H1 (cell line): ENCODE measurements at regions not wholly inside any gene's neighbourhood (a gene's known extent, or its start where the extent isn't known, plus 50 kb on each side); places are given as distances from the start of the nearest gene placed in this dataset.
A peak's percentile ranks its signal among the peaks of the same experiment; 100 is the strongest.

Experiments
- CTCF ChIA-PET: fragments of 300-600 bp; sonication (Branson Sonifier 250); formaldehyde crosslinking; loops from one replicate; lab custom pipeline; 2021; ENCODE audit not compliant: partially characterized antibody; lab: Charles Lee
- POLR2A ChIA-PET: fragments of 300-600 bp; sonication (Branson Sonifier 250); formaldehyde crosslinking; loops from one replicate; lab custom pipeline; 2021; ENCODE audit warnings: inconsistent platforms; ENCODE audit not compliant: partially characterized antibody; lab: Charles Lee
- DNase-seq, 2 experiments: peaks; one replicate each; pipeline versions ENCODE4 v3.0.0 to v3.0.0-alpha.2; 2010 to 2022; ENCODE audit warnings: low spot score in 2 of 2, low read depth in 1 of 2, mixed read lengths in 1 of 2
- FAIRE-seq: peaks from 2 replicates; lab custom pipeline; 2011; peaks lifted over from hg19 to GRCh38; lab: Jason Lieb, UNC
- H2AFZ ChIP-seq: 2 replicates; pipeline ENCODE4 v1.8.1; 2012; ENCODE audit warnings: low read length, inconsistent platforms
- H2AK5ac ChIP-seq: 2 replicates; pipeline ENCODE4 v1.6.1; 2013; ENCODE audit warnings: low read depth, low read length
- H2BK120ac ChIP-seq: replicated peaks from 2 replicates; pipeline ENCODE3; 2013; ENCODE audit warnings: low read depth, low read length, inconsistent platforms
- H2BK12ac ChIP-seq: 2 replicates; pipeline ENCODE4 v1.6.1; 2013; ENCODE audit warnings: low read depth, low read length
- H2BK15ac ChIP-seq: 2 replicates; pipeline ENCODE4 v1.6.1; 2013; ENCODE audit warnings: low read length
- H2BK20ac ChIP-seq: 2 replicates; pipeline ENCODE4 v1.6.1; 2013; ENCODE audit warnings: low read length
- H2BK5ac ChIP-seq: 2 replicates; pipeline ENCODE4 v1.6.1; 2013; ENCODE audit warnings: low read depth, low read length
- H3K14ac ChIP-seq: 2 replicates; pipeline ENCODE4 v1.6.1; 2013; ENCODE audit warnings: inconsistent platforms; ENCODE audit not compliant: insufficient read length
- H3K18ac ChIP-seq: 2 replicates; pipeline ENCODE4 v1.6.1; 2013; ENCODE audit warnings: low read length; ENCODE audit errors: extremely low read depth
- H3K23ac ChIP-seq: 2 replicates; pipeline ENCODE4 v1.6.1; 2013; ENCODE audit warnings: inconsistent platforms; ENCODE audit not compliant: insufficient read length
- H3K23me2 ChIP-seq: 2 replicates; pipeline ENCODE4 v1.6.1; 2013; ENCODE audit warnings: low read depth, low read length
- H3K27ac ChIP-seq: 2 replicates; pipeline ENCODE4 v1.6.1; 2011; ENCODE audit warnings: low read depth, low read length, inconsistent platforms
- H3K27me3 ChIP-seq, 4 experiments: replicated peaks in 1 of 4; 1 replicate in 1 of 4; 2 replicates in 3 of 4; pipeline versions ENCODE4 v1.6.1 to v1.8.1; 2011 to 2013; ENCODE audit warnings: low read length in 3 of 4, mild to moderate bottlenecking in 3 of 4, inconsistent platforms in 2 of 4, mixed read lengths in 2 of 4, moderate library complexity in 1 of 4; ENCODE audit not compliant: control insufficient read depth in 3 of 4, insufficient read depth in 3 of 4; ENCODE audit errors: extremely low read depth in 1 of 4
- H3K36me3 ChIP-seq, 4 experiments: 2 replicates each; pipeline versions ENCODE4 v1.6.1 to v1.8.1; 2011 to 2013; ENCODE audit warnings: mild to moderate bottlenecking in 4 of 4, low read length in 3 of 4, moderate library complexity in 2 of 4, control low read depth in 1 of 4, inconsistent platforms in 1 of 4; ENCODE audit not compliant: insufficient read depth in 4 of 4, control insufficient read depth in 2 of 4
- H3K4ac ChIP-seq: replicated peaks from 2 replicates; pipeline ENCODE3; 2013; ENCODE audit warnings: low read length, low read depth, mixed read lengths, inconsistent platforms; ENCODE audit not compliant: insufficient read length
- H3K4me1 ChIP-seq, 4 experiments: replicated peaks in 1 of 4; 1 replicate in 1 of 4; 2 replicates in 3 of 4; pipeline versions ENCODE4 v1.6.1 to v1.8.1; 2011 to 2013; ENCODE audit warnings: low read length in 3 of 4, inconsistent platforms in 2 of 4, mixed read lengths in 1 of 4; ENCODE audit not compliant: insufficient read depth in 4 of 4, control insufficient read depth in 3 of 4
- H3K4me2 ChIP-seq, 2 experiments: 2 replicates each; pipeline versions ENCODE4 v1.6.1 to v1.8.1; 2011 to 2013; ENCODE audit warnings: low read depth in 2 of 2, low read length in 2 of 2, control low read depth in 1 of 2, inconsistent platforms in 1 of 2, mild to moderate bottlenecking in 1 of 2; ENCODE audit not compliant: insufficient read depth in 1 of 2
- H3K4me3 ChIP-seq, 4 experiments: fragments of 200-600, 300-600 bp in 1 of 4; sonication (generic), shearing (Covaris generic), sonication (Bioruptor Twin) in 1 of 4; 2 replicates each; pipeline versions ENCODE4 v1.5.1 to v1.8.1; 2011 to 2016; ENCODE audit warnings: low read length in 4 of 4, low read depth in 3 of 4, control low read depth in 2 of 4, inconsistent platforms in 2 of 4, mild to moderate bottlenecking in 2 of 4, mixed read lengths in 1 of 4, moderate library complexity in 1 of 4; ENCODE audit not compliant: insufficient read depth in 2 of 4; ENCODE audit errors: extremely low read depth in 1 of 4
- H3K56ac ChIP-seq: replicated peaks from 2 replicates; pipeline ENCODE3; 2013; ENCODE audit warnings: low read depth, mild to moderate bottlenecking, mixed read lengths, low read length, inconsistent platforms; ENCODE audit not compliant: insufficient read length
- H3K79me1 ChIP-seq: 2 replicates; pipeline ENCODE4 v1.6.1; 2013; ENCODE audit warnings: low read depth, low read length, control low read depth
- H3K79me2 ChIP-seq, 2 experiments: 2 replicates each; pipeline versions ENCODE4 v1.6.1 to v1.8.1; 2012 to 2013; ENCODE audit warnings: low read length in 2 of 2, mild to moderate bottlenecking in 2 of 2, inconsistent platforms in 1 of 2; ENCODE audit not compliant: insufficient read depth in 2 of 2, control insufficient read depth in 1 of 2
- H3K9ac ChIP-seq, 4 experiments: replicated peaks in 1 of 4; 1 replicate in 1 of 4; 2 replicates in 3 of 4; pipeline versions ENCODE4 v1.6.1 to v1.8.1; 2011 to 2013; ENCODE audit warnings: low read depth in 3 of 4, low read length in 3 of 4, control low read depth in 2 of 4, mild to moderate bottlenecking in 2 of 4, moderate library complexity in 2 of 4, inconsistent platforms in 1 of 4; ENCODE audit errors: extremely low read depth in 1 of 4
- H3K9me3 ChIP-seq, 2 experiments: 2 replicates each; pipeline versions ENCODE4 v1.6.1 to v1.8.1; 2012 to 2013; ENCODE audit warnings: mild to moderate bottlenecking in 2 of 2, moderate library complexity in 2 of 2, control low read depth in 1 of 2, inconsistent platforms in 1 of 2, low read depth in 1 of 2, low read length in 1 of 2, mixed read lengths in 1 of 2; ENCODE audit not compliant: insufficient read depth in 2 of 2
- H4K20me1 ChIP-seq, 2 experiments: replicated peaks in 1 of 2; 2 replicates each; pipeline versions ENCODE3 to v1.8.1; 2011 to 2013; ENCODE audit warnings: inconsistent platforms in 2 of 2, low read length in 2 of 2, mild to moderate bottlenecking in 1 of 2; ENCODE audit not compliant: insufficient read depth in 2 of 2, control insufficient read depth in 1 of 2
- H4K5ac ChIP-seq: 2 replicates; pipeline ENCODE4 v1.6.1; 2013; ENCODE audit warnings: low read length, low read depth, mixed read lengths, inconsistent platforms; ENCODE audit not compliant: insufficient read length
- H4K8ac ChIP-seq: 2 replicates; pipeline ENCODE4 v1.8.0; 2013; ENCODE audit warnings: mild to moderate bottlenecking, moderate library complexity, low read length, inconsistent platforms; ENCODE audit not compliant: insufficient read depth; ENCODE audit errors: extremely low read depth
- H4K91ac ChIP-seq: replicated peaks from 2 replicates; pipeline ENCODE3; 2013; ENCODE audit warnings: low read length, mixed read lengths, inconsistent platforms; ENCODE audit not compliant: insufficient read length
- ATF2 ChIP-seq: IDR thresholded peaks from 2 replicates; pipeline ENCODE4 v1.6.1; 2012; ENCODE audit warnings: low read length, inconsistent platforms
- BACH1 ChIP-seq: IDR thresholded peaks from 2 replicates; pipeline ENCODE4 v1.6.1; 2012; ENCODE audit warnings: low read length, improper control_type of control experiment
- CBX8 ChIP-seq: fragments of 300-800, 300-1000 bp; sonication (generic); IDR thresholded peaks from 2 replicates; pipeline ENCODE4 v1.7.1; 2016; ENCODE audit warnings: low read depth, low read length, borderline replicate concordance
- EP300 ChIP-seq, 2 experiments: IDR thresholded peaks; 1 replicate in 1 of 2; 2 replicates in 1 of 2; pipeline ENCODE4 v1.6.1; 2011 to 2012; ENCODE audit warnings: low read depth in 2 of 2, low read length in 2 of 2, mild to moderate bottlenecking in 2 of 2, borderline replicate concordance in 1 of 2, inconsistent platforms in 1 of 2, moderate library complexity in 1 of 2
- JUND ChIP-seq: IDR thresholded peaks from 2 replicates; pipeline ENCODE4 v1.6.1; 2011; ENCODE audit warnings: mild to moderate bottlenecking, improper control_type of control experiment, low read length
- MAFK ChIP-seq: IDR thresholded peaks from 2 replicates; pipeline ENCODE4 v1.6.1; 2012; ENCODE audit warnings: low read depth, mild to moderate bottlenecking, improper control_type of control experiment, low read length
- NANOG ChIP-seq: IDR thresholded peaks from 2 replicates; pipeline ENCODE4 v1.6.1; 2011; ENCODE audit warnings: low read length, low read depth, mild to moderate bottlenecking, inconsistent platforms; ENCODE audit not compliant: insufficient read depth, poor library complexity, severe bottlenecking
- POLR2A ChIP-seq, 2 experiments: IDR thresholded peaks; 1 replicate in 1 of 2; 2 replicates in 1 of 2; pipeline ENCODE4 v1.6.1; 2011; ENCODE audit warnings: low read depth in 2 of 2, low read length in 2 of 2, mild to moderate bottlenecking in 2 of 2; ENCODE audit errors: control extremely low read depth in 1 of 2
- SP1 ChIP-seq: IDR thresholded peaks from 2 replicates; pipeline ENCODE4 v1.6.1; 2011; ENCODE audit warnings: low read depth, low read length
- USF2 ChIP-seq: IDR thresholded peaks from 2 replicates; pipeline ENCODE4 v1.6.1; 2011; ENCODE audit warnings: low read length, improper control_type of control experiment
- YY1 ChIP-seq: IDR thresholded peaks from 2 replicates; pipeline ENCODE4 v1.6.1; 2011; ENCODE audit warnings: low read depth, mild to moderate bottlenecking, low read length
- WGBS, 2 experiments: shearing (Covaris generic) in 1 of 2; methylation state at CpG; one replicate each; pipeline versions ENCODE4 v1.1.6 to v1.1.7; 2013 to 2015; ENCODE audit warnings: low lambda C conversion rate in 2 of 2, mixed read lengths in 2 of 2, inconsistent platforms in 1 of 2, low coverage in 1 of 2, missing lambda C conversion rate in 1 of 2; ENCODE audit not compliant: insufficient replicate concordance in 2 of 2, insufficient coverage in 1 of 2, insufficient read length in 1 of 2; ENCODE audit errors: extremely low coverage in 1 of 2, missing lambda C conversion rate in 1 of 2; 5-methylcytosine and 5-hydroxymethylcytosine counted together

- 95% methylated on average over 4 of the region's 4 CpGs; no CpG with 5 or more reads in 1 of the 2 experiments for WGBS, 2 experiments
- Histone ChIP-seq H3K79me1 (no peaks in the 10 kb centered on the region), H3K14ac (no peak overlapping the region), H3K27me3 (no peaks in the 10 kb centered on the region), H3K79me2 (no peaks in the 10 kb centered on the region), H3K4me3 (no peak overlapping the region), H3K4me2 (no peak overlapping the region), H4K5ac (no peak overlapping the region), H4K8ac (no peak overlapping the region), H2AFZ (no peak overlapping the region), H3K4ac (no peak overlapping the region), H2AK5ac (no peak overlapping the region), H3K36me3 (no peaks in the 10 kb centered on the region), H3K9ac (no peak overlapping the region), H3K23me2 (no peaks in the 10 kb centered on the region), H2BK5ac (no peak overlapping the region), H3K23ac (no peak overlapping the region), H4K91ac (no peak overlapping the region), H3K9me3 (no peaks in the 10 kb centered on the region), H2BK12ac (no peak overlapping the region), H3K27ac (no peak overlapping the region), H3K4me1 (no peaks in the 10 kb centered on the region), H4K20me1 (no peaks in the 10 kb centered on the region), H2BK20ac (no peak overlapping the region), H3K56ac (no peak overlapping the region), H2BK15ac (no peak overlapping the region), H3K18ac (no peak overlapping the region), H2BK120ac (no peak overlapping the region)
- ChIA-PET CTCF (no interaction called here), POLR2A (no interaction called here)
- no peak for FAIRE-seq
- no peak for TF ChIP-seq NANOG
- no peak for TF ChIP-seq JUND
- TF ChIP-seq USF2, result no peak
- TF ChIP-seq YY1, result no peak
- TF ChIP-seq SP1, result no peak
- peak; percentile 85 for TF ChIP-seq MAFK
- peak; percentile 52 for TF ChIP-seq BACH1
- no peak for TF ChIP-seq EP300 (IDR thresholded peaks at IDR 0.05; ENCODE audit: borderline replicate concordance in 1 of 2, low read depth in 2 of 2, low read length in 2 of 2)
- TF ChIP-seq ATF2, result no peak
- no peak for TF ChIP-seq POLR2A (IDR thresholded peaks at IDR 0.05; ENCODE audit: control extremely low read depth in 1 of 2, low read depth in 2 of 2, low read length in 2 of 2)
- TF ChIP-seq CBX8, result no peak
- no peak for DNase-seq
Measured at GRCh38 chr11:21656065-21656464, 536.8 kb upstream of the ANO5 start.
